Activated naive CD4-positive, alpha-beta T cell treated with anti-CD3 and anti-CD28 coated beads, Interleukin-2, amount 10 ng/mL, durations not matched to agents 7 days and 5 days (primary cell): ENCODE measurements at regions not wholly inside any gene's neighbourhood (a gene's known extent, or its start where the extent isn't known, plus 50 kb on each side); places are given as distances from the start of the nearest gene placed in this dataset.

Experiments used
- CTCF ChIA-PET: fragments of 350-600 bp; sonication (Branson Sonifier 250); formaldehyde crosslinking; loops from one replicate; lab custom pipeline; 2021; ENCODE audit warnings: antibody characterized with exemption; lab: Charles Lee
- DNase-seq: peaks from one replicate; pipeline ENCODE4 v3.0.0-alpha.2; 2020
- H3K27ac Mint-ChIP-seq: one replicate; pipeline ENCODE4 v1.8.0; 2021; ENCODE audit warnings: mild to moderate bottlenecking, moderate library complexity, mixed read lengths
- H3K27me3 Mint-ChIP-seq: one replicate; pipeline ENCODE4 v1.8.0; 2021; ENCODE audit warnings: mild to moderate bottlenecking, mixed read lengths
- H3K36me3 Mint-ChIP-seq: one replicate; pipeline ENCODE4 v1.8.0; 2021; ENCODE audit warnings: mixed read lengths
- H3K4me1 Mint-ChIP-seq: one replicate; pipeline ENCODE4 v1.8.0; 2021; ENCODE audit warnings: mixed read lengths
- H3K4me3 Mint-ChIP-seq: one replicate; pipeline ENCODE4 v1.8.0; 2021; ENCODE audit warnings: mild to moderate bottlenecking, moderate library complexity, mixed read lengths
- H3K9me3 Mint-ChIP-seq: one replicate; pipeline ENCODE4 v1.8.0; 2021; ENCODE audit warnings: mixed read lengths

DNA sequence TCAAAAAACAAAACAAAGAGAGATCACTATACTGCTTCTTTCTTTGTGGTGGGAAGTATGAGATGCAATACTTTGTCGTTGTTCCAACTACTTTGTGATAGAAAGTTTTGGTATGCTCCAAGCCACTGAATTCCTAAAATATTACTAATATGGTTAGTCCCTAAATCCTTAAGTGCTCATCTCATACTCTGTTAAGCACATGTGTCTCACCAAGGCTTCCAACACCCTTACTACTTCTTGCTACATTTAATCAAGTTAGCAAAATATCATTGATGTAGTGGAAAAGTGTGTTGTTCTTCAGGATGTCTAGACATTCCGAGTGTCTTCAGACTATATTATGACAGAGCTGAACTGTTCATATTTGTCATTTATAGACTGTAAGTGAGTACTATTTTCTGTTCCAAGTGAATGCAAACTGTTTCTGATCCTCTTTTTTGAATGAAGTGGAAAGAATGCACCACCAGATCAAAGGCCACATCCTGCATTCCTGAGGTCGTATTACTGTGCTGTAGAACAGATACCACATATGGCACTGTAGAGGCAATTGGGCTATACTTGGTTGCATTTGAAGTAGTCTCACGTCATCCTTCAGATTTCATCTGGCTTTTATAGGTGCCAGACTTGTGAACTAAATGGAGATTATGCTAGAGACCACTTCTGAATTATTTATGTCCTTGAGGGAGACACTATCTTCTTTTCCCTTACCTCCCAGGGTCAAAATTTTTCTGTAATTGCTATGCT lies 298.4 kb upstream of the ZNF521 start:
- no peak overlapping the region for H3K27ac Mint-ChIP-seq
- H3K36me3 Mint-ChIP-seq: no peaks in the 10 kb centered on the region
- DNase-seq: no peak
- no peak overlapping the region for H3K4me3 Mint-ChIP-seq
- H3K9me3 Mint-ChIP-seq: peaks cover 5% of the 10 kb centered on the region
- no peaks in the 10 kb centered on the region for H3K4me1 Mint-ChIP-seq
- H3K27me3 Mint-ChIP-seq: no peaks in the 10 kb centered on the region
- CTCF ChIA-PET: no interaction called here

DNA sequence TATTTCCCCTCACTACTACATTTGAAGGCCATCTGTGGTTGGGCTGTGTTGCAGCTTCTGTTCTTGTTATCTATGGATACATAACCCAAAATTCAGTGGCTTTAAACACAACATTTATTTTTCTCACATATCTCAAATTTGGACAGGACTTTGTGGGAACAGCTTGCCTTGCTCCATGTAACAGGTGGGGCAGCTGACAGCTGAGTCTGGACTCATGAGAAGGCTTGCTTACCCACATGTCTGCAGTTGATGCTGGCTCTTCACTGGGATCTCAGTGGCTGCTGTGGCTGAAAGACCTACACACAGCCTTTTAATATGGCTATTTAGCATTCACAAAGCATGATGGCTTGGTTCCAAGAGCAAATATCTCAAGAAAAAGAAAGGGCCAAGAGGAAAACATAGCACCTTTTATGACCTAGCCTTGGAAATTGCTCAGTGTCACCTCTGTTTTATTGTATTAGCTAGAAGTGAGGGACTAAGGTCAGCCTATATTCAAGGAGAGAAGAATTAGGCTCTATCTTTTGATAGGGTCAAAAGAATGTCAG lies 296.8 kb upstream of the ZNF521 start:
- H3K4me3 Mint-ChIP-seq: no peak overlapping the region
- no peaks in the 10 kb centered on the region for H3K27me3 Mint-ChIP-seq
- no peaks in the 10 kb centered on the region for H3K4me1 Mint-ChIP-seq
- CTCF ChIA-PET: no interaction called here
- no peaks in the 10 kb centered on the region for H3K36me3 Mint-ChIP-seq
- DNase-seq: no peak
- no peak overlapping the region for H3K27ac Mint-ChIP-seq
- no peaks in the 10 kb centered on the region for H3K9me3 Mint-ChIP-seq

DNA sequence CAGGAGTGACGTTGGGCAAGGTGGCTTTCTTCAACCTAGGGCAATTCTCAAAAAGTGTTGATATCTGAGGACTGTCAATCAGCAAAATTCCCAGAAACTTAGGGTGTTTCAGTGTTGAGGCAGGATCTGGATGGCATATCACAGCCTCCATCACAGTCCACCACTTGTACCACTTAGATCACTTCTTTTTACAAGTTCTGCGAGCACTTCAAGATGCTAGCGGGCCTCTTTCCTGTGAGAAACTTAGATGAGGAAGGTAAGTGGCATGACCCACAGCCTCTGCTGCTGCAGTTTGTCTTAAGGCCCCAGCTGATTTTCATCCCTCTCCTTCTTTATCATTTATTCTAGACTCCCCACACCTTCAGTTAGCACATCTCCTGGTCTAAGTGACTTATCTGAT lies 295.4 kb upstream of the ZNF521 start:
- CTCF ChIA-PET: no interaction called here
- DNase-seq: no peak
- Mint-ChIP-seq H3K27ac (no peak overlapping the region), H3K9me3 (no peaks in the 10 kb centered on the region), H3K4me1 (no peaks in the 10 kb centered on the region), H3K36me3 (no peaks in the 10 kb centered on the region), H3K4me3 (no peak overlapping the region), H3K27me3 (no peaks in the 10 kb centered on the region)

DNA sequence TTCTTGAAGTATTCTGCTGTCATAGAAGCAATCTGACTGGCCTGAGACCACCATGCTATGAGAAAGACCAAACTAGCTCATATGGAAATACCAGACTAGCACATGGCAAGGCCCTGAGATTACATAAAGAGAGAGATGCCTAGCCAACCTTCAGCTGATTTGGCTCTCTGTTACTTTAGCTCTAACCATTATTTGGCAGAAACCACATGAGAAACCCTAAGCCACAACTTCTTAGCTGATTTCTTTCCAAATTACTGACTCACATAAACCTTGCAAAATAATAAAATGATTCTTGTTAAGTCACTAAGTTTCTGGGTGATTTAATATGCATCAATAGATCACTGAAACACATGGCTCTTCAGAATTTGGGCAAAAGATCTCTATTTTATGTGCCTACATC lies 295.0 kb upstream of the ZNF521 start:
- CTCF ChIA-PET: no interaction called here
- H3K4me3 Mint-ChIP-seq: no peak overlapping the region
- H3K4me1 Mint-ChIP-seq: no peaks in the 10 kb centered on the region
- no peaks in the 10 kb centered on the region for H3K27me3 Mint-ChIP-seq
- no peaks in the 10 kb centered on the region for H3K9me3 Mint-ChIP-seq
- H3K36me3 Mint-ChIP-seq: no peaks in the 10 kb centered on the region
- no peak for DNase-seq
- no peak overlapping the region for H3K27ac Mint-ChIP-seq

DNA sequence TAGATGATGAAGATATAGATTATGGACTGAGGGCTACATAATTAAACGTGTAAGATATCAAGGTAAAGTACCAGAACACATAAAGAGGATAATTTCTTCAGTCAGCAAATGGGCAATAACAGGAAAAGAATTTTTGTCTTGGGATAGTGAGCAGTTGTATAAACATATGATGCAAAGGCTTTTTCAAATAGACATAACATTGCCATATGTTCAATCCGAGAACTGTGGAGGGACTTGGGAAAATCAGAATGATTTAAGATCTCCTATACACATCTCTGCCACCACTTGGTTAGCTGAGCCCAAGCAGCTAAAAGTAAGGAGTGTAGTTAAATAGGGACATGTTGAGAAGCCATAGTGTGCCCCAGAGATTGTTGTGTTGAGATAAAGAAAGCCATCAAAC lies 287.6 kb upstream of the ZNF521 start:
- Mint-ChIP-seq H3K36me3 (no peaks in the 10 kb centered on the region), H3K4me1 (no peaks in the 10 kb centered on the region), H3K4me3 (no peak overlapping the region), H3K27me3 (no peaks in the 10 kb centered on the region), H3K27ac (no peak overlapping the region), H3K9me3 (no peaks in the 10 kb centered on the region)
- CTCF ChIA-PET: no interaction called here
- DNase-seq: no peak

DNA sequence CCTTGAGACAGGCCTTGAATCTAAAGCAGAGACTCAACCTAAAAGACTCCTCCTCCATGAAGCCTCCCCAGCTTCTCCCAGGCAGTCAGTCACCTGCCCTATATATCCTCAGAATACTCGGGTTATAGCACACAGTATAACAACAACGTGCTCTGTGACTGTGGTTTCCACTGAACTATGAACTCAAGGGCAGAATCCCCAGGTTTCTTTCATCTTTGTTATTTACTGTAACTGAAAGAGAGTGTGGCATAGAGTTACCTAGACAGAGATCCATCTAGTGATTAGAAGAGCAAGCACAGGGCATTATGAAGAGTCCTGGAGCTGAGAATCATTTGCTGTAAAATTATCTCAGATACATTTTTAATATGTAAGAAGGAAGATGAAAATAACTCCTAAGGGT lies 281.6 kb upstream of the ZNF521 start:
- H3K9me3 Mint-ChIP-seq: no peaks in the 10 kb centered on the region
- H3K27ac Mint-ChIP-seq: no peak overlapping the region
- no peaks in the 10 kb centered on the region for H3K36me3 Mint-ChIP-seq
- no peaks in the 10 kb centered on the region for H3K4me1 Mint-ChIP-seq
- no peak for DNase-seq
- H3K27me3 Mint-ChIP-seq: no peaks in the 10 kb centered on the region
- H3K4me3 Mint-ChIP-seq: no peak overlapping the region
- CTCF ChIA-PET: no interaction called here

DNA sequence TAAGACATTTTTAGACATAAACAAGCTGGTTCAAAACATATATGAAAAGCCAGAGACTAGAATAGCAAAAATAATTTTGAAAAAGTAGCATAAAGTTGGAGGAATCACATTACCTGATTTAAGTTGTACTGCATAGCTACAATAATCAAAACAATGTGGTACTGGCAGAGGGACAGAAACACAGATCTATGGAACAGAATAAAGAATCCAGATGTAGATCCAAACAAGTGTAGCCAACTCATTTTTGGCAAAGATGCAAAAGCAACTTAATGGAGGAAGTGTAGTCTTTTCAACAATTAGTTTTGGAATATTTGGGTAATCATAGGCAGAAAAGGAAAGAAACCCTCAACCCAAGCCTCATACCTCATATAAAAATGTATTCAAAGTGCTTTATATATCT lies 278.7 kb upstream of the ZNF521 start:
- H3K36me3 Mint-ChIP-seq: no peaks in the 10 kb centered on the region
- H3K9me3 Mint-ChIP-seq: peaks cover 8% of the 10 kb centered on the region
- H3K27me3 Mint-ChIP-seq: no peaks in the 10 kb centered on the region
- no peak overlapping the region for H3K27ac Mint-ChIP-seq
- DNase-seq: no peak
- CTCF ChIA-PET: no interaction called here
- H3K4me3 Mint-ChIP-seq: no peak overlapping the region
- no peaks in the 10 kb centered on the region for H3K4me1 Mint-ChIP-seq

DNA sequence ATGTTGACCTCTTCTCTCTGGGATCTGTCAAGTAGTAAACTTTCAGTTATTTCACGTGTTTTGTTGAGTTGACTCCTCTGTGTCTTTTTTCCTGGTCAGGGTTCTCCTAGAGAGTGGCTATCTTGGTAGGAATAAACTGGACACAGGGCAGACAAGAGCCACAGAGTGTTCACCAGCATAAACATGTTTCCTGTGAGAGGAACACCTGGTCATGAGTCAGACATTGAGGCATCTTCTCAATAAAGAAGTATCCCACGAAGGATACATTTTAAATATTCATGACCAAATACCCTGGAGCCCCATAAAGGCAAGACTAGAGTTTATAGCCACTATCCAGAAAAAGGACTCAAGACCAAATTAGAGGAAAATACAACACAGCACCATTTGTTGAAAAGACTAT lies 269.7 kb upstream of the ZNF521 start:
- Mint-ChIP-seq H3K27ac (no peak overlapping the region), H3K9me3 (peaks cover 9% of the 10 kb centered on the region), H3K36me3 (no peaks in the 10 kb centered on the region), H3K4me1 (no peaks in the 10 kb centered on the region), H3K4me3 (no peak overlapping the region), H3K27me3 (no peaks in the 10 kb centered on the region)
- DNase-seq: no peak
- CTCF ChIA-PET: no interaction called here

DNA sequence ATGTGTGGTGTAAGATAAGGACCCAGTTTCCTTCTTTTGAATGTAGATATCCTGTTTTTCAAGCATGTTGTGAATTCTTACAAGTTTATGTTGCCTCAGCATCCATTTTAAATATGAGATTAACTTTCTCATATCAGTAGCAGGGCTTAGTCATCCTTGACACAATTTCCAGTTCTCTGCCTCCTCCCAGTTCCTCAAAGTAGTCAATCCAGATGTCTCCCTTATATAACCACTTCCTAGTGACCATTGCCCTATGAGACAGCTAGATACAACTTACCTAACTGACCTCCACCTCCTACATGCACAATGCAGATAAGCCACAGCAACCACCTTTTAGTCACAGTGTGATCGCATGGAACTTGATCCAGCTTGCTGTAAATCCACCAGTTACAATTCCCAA lies 269.2 kb upstream of the ZNF521 start:
- H3K9me3 Mint-ChIP-seq: peaks cover 7% of the 10 kb centered on the region
- H3K27me3 Mint-ChIP-seq: no peaks in the 10 kb centered on the region
- H3K36me3 Mint-ChIP-seq: no peaks in the 10 kb centered on the region
- H3K4me3 Mint-ChIP-seq: no peak overlapping the region
- no peaks in the 10 kb centered on the region for H3K4me1 Mint-ChIP-seq
- CTCF ChIA-PET: no interaction called here
- H3K27ac Mint-ChIP-seq: no peak overlapping the region
- DNase-seq: no peak

DNA sequence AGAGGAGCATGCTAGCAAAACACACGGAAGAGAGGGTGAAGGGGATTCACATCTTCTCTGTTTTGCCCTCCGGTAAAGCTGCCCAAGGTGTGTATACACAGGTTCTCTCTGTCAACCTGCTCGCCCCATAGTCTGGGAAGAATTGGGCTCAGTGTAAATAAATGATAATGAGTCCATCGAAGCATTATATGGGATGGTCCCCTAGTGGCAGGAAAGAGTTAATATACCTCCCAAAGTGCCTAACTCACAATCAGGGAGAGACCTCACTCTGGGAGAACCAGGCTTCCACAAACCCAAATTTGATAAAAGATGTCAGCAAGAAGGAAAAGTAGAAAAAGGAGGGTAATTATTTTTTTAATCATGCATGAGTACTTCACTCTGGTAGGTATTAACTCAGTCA lies 262.2 kb upstream of the ZNF521 start:
- H3K27ac Mint-ChIP-seq: no peak overlapping the region
- CTCF ChIA-PET: no interaction called here
- H3K4me3 Mint-ChIP-seq: no peak overlapping the region
- no peak for DNase-seq
- H3K36me3 Mint-ChIP-seq: no peaks in the 10 kb centered on the region
- no peaks in the 10 kb centered on the region for H3K27me3 Mint-ChIP-seq
- no peaks in the 10 kb centered on the region for H3K4me1 Mint-ChIP-seq
- H3K9me3 Mint-ChIP-seq: no peaks in the 10 kb centered on the region

DNA sequence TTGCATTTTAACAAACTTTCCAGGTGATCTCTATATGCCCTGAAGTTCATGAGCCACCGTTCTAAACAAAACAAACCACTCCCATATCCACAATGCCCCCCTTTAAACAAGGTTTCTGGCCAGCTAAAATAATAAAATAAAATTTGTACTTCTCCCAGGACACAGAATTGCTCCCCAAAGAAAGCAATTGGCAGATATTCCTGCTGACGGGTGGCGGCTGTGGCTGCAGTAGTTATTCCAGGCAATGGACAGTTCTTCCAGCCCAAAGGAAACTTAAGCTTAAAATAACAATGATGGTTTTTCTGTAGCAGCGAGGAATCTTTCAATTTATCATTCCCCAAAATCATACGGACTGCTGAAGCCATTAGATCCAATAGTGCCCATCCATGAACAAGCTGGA lies 260.5 kb upstream of the ZNF521 start:
- no peak overlapping the region for H3K4me3 Mint-ChIP-seq
- H3K9me3 Mint-ChIP-seq: no peaks in the 10 kb centered on the region
- H3K27me3 Mint-ChIP-seq: no peaks in the 10 kb centered on the region
- no peak for DNase-seq
- H3K4me1 Mint-ChIP-seq: no peaks in the 10 kb centered on the region
- CTCF ChIA-PET: no interaction called here
- H3K27ac Mint-ChIP-seq: no peak overlapping the region
- H3K36me3 Mint-ChIP-seq: no peaks in the 10 kb centered on the region

DNA sequence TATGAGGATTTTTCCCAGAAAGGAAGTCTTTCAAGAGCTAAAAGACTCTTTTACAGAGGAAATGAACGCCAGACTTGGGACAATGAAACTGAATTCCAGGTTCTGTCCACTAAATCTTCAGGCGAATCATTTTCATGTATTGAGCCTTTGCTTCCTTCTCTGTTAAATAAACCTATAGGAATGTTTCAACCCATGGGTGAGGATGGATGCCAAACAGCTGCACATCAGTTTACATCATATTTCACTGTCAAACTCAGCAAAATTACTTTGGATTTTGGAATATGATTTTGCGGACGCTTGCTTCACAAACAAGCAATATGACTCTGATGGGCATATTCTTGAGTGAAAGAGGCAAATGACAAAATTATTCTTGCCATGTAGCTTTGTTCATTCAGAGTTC lies 256.1 kb upstream of the ZNF521 start:
- Mint-ChIP-seq H3K36me3 (no peaks in the 10 kb centered on the region), H3K27me3 (no peaks in the 10 kb centered on the region), H3K9me3 (no peaks in the 10 kb centered on the region), H3K4me1 (no peaks in the 10 kb centered on the region), H3K4me3 (no peak overlapping the region), H3K27ac (no peak overlapping the region)
- CTCF ChIA-PET: no interaction called here
- DNase-seq: no peak

DNA sequence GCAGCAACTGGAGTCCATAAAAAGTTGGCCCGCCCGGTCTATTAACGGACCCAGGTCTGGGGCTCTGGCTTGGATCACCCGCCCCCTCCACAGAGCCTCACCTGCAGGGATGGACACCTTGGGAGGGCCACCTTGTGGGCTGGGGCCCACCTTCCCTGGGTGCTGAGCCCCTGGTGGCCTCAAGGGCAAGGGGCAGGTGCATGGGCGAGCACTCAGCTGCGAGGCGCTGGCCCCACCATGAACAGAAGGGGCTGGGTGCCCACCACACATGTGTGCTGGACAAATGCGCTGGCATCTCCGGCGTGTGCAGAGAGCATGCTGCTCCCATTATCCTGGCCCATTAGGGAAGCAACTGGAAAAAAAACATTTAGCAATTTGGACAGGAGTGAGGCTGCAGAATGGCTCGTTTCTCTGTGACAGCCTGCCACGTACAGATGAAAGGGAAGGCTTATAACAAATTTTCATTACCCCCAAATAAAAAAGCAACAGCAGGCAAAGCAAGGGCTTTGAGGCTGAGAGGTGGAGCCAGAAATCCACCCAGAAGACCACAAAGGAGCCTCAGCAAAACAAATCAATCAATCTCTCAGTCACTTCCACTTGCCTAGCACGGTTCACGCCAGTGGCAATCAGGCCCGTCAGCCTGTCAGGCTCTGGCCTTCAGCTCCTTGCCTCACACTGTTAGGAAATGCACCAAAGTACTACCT lies 253.1 kb upstream of the ZNF521 start:
- H3K27me3 Mint-ChIP-seq: no peaks in the 10 kb centered on the region

DNA sequence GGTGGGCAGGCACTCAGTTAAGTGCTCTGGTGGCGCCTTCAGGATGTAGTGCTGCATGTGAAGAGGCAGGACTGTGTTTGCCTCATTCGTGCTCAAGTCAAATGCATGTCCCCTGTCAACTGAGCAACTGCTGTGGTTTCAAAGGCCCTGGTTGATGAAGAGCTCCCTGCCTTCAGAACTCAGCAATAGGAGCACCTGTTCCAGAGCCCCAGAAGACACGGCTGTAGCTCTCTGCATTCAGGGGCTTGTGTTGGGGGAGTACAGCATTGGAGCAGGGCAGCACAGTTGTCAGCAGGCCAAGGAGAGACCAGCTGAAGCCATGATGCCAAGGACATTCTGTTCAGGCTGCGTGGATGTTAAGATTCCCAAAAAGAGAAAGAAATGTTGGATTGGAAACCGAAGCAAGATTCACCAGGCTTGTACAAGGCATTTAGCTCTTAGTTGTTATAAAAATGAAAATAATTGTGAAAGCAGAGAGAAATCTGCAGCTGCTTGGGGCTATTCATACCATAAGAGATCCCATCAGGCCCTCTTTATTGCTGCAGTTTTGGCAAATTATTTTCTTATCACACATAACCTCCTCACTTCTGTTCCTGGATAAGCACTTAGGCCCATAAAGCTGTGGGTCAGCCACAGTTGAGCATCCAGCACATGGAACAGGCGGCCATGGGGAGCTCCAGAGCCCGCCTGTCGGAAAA lies 252.4 kb upstream of the ZNF521 start:
- CTCF ChIA-PET: no interaction called here
- DNase-seq: no peak
- Mint-ChIP-seq H3K9me3 (no peaks in the 10 kb centered on the region), H3K27me3 (no peaks in the 10 kb centered on the region), H3K4me3 (no peak overlapping the region), H3K27ac (no peak overlapping the region), H3K4me1 (no peaks in the 10 kb centered on the region), H3K36me3 (no peaks in the 10 kb centered on the region)

More for the DNA sequence above, 253.1 kb upstream of the ZNF521 start:
- no peaks in the 10 kb centered on the region for H3K9me3 Mint-ChIP-seq
- no peak for DNase-seq
- no peak overlapping the region for H3K4me3 Mint-ChIP-seq
- H3K4me1 Mint-ChIP-seq: no peaks in the 10 kb centered on the region
- no peaks in the 10 kb centered on the region for H3K36me3 Mint-ChIP-seq
- H3K27ac Mint-ChIP-seq: no peak overlapping the region
- CTCF ChIA-PET: no interaction called here

DNA sequence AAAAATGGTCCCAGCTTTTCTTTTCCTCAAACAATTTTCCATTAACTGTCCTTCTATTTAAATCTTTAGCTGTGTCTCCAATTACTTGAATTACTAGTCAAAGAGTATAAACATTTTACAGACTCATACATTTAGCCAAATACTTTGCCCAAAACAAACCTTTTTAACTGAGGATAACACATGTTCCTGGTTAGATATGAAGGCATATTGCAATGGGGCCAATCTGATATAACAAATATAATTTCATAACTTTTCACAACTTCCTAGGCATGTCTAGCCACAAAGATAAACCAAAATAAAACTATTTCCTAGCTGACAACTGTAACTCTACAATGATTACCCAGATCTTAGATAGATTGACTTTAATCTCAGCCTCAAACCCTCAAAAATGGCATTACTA lies 247.5 kb upstream of the ZNF521 start:
- CTCF ChIA-PET: no interaction called here
- Mint-ChIP-seq H3K36me3 (no peaks in the 10 kb centered on the region), H3K4me3 (no peak overlapping the region), H3K27me3 (no peaks in the 10 kb centered on the region), H3K9me3 (no peaks in the 10 kb centered on the region), H3K27ac (no peak overlapping the region), H3K4me1 (no peaks in the 10 kb centered on the region)
- no peak for DNase-seq
